ENCODE measurements at regions not wholly inside any gene's neighbourhood (a gene's known extent, or its start where the extent isn't known, plus 50 kb on each side); places are given as distances from the start of the nearest gene placed in this dataset.

DNA sequence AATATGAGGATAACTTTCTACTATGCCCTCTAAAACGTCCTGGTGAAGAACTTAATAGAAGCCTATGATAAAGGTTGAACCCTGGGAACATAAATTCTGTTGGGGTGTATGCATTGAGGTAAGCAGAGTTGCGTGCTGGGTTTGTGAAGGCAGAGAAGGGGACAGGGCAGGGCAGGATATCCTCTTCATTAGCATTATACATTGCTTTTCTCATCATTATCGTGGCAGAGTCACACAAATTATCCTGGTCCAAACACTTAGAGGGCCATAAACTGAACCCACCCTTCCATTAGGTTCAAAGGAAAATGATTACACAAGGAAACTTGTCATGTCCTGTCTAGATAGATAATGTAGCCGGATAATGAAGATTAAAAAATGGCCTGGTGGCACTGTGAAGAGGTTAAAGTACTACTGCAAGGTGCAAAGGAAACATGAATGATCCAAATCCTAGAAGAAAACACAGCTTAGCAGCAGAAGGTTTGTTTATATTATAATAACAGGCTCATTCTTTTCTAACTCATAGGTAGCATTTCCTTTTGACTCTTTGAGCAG lies 189.1 kb downstream of the SPCS3 start:
- no peak for DNase-seq

DNA sequence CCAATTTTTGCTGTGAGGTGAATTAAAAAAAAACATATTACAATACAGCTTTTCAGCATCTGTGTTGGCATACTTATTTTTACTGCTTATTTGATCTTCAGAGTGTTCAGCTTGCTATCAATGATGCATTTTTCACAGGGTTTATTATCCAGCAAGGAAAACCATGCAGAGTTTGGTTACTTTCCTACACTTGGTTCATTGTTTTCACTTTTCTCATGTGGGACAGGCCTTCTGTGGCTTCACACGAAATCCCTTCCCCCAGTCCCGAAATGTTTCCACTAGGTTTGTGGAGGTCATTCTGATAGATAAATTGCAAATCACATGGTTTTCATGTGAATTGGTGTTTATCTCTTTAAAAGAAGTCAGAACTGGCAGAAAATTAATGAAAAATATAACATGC lies 205.8 kb downstream of the SPCS3 start:
- DNase-seq: no peak

DNA sequence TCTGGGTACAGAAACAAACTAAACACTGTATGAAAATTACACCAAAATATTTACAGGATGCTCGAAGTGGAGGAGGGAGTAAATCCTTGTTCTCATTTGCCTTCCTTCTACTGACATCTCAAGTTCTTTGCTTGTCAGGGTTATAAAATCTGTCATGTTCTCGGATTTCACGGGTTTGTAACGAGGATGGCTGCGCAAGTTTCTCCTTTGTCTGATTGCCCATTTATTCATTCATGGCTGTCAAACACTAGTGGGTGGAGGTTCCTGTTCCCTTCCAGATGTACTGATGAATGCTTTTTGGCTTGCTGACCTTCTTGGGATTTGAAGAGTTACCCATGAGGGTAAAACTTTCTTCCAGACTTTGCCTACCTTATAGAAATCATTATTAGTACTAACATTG lies 206.9 kb downstream of the SPCS3 start:
- no peak for DNase-seq

DNA sequence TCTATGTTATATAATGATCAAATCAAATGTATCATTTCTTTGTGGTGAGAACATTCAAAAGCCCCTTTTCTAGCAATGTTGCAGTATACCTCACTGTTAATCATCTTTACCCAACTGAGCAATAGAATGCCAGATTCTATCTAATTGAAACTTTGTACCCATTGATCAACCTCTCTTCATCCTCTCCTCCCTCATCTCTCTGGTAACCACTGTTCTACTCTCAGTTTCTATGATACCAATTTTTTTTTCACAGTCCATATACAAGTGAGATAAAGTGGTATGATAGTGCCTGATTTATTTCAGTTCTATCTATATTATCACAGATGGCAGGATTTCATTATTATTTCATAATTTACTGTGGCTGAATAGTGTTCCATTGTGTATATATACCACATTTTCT lies 209.8 kb downstream of the SPCS3 start:
- no peak for DNase-seq

DNA sequence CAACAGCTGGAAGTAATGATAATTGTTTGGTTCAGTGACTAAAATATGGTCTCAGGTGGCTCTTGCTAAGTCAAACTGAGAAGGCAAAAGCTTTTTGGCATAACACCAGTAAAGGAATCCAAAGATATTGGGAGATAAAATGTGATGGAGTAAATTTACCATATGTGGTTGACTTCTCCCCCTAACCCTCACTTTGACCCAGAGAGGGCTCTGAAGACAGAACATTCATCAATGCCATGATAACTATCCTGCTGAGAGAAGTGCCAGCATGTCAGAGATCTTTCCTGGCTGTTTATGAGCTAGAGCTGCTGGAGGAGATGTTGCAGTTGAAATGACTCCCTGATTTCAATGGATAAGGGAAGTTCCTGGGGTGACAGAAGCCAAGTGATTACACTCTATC lies 213.4 kb downstream of the SPCS3 start:
- no peak for DNase-seq

DNA sequence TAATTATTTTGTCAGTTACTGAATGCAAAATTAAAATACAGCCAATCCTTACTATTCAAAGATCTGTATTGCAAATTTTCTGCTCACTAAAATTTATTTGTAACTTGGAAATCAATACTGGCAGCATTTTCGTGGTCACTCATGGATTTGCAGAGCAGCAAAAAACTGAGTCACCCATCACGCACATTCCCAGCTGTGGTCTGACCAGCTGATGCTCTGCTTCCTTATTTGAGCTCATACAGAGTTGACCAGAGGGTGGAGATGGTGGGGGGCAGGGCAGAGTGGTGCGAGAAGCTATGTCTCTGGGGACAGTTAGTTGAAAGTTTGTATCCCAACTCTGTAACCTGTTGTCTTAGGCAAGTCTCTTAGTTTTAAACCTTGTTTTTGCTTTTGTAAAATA lies 214.8 kb downstream of the SPCS3 start:
- no peak for DNase-seq

DNA sequence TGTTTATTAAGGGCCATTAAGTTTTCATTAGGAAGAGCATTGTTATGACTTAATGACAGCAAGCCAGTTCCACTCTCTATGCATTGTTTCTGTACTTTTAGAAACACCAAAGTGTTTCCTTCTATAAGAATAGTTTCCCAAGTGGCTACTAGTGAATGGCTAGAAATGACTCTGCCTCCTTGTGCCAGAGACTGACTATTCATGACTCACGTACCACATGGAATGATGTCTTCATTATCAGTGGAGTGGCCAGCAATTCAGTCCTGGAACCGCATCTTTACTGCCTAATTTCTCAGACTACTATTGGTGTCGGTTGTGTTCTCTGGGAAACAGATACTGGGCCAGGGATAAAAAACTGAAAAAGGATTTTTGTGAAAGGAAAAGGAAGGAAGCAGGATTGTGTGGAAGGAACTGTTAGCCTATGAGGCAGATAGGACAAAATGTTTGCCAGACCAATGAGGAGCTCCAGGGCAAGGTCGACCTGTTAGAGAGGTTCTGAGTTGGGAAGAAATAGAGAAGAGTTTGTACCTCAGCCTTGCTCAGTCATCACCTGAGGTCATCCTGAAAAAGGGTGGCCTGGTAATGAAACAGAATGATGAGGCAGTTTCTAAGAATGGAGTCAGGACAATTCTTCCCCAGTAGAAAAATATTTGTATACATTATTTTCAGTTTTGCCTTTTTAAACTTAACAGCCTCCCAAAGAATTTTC lies 218.6 kb downstream of the SPCS3 start:
- no peak for DNase-seq

DNA sequence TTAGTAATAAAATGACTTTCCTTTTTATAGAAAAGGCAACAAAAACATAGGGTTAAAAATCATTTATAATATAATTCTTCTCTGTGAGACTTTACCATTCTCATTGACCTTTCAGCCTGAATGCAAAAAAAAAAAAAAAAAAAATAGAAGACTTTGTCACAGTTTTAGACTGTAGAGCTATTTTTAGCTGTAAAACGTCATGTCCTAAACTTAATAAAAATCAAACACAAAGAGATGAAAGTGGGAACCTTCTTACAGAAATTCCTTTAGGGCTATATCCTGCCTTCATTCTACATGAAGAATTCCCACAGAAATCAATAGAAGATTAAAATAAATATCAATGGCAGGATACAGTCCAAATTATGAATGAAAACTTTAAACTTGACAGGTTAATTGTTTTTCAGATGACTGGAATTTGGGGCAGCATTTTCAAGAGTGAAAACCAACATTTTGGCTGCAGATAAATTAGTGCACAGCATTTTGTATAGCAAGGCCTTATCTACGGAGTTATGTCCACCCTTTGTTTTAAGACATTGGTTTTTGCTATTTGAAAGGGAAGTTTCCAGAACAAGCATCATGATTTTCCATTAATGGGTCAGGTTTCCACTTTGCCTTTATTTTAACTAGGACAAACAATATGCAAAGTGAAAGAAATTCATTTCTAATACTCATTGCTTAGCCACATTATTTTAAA lies 219.5 kb downstream of the SPCS3 start:
- DNase-seq: no peak

DNA sequence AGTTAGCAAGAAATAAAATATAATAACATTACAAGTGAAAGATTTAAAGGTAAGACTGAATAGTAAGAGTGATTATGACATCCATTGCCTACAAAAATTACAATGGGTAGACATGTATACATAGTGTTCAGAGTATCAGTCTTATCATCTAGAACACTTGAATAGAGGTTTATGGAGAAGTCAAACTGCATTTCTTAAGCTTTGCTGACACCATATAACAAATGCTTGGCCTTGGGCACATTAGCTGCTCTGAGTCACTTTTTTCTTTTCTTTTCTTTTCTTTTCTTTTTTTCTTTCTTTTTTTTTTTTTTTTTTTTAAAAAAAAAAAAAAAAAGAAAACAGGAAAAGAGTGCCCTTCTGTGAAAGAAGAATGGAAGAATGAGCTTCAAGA lies 220.0 kb downstream of the SPCS3 start:
- no peak for DNase-seq

DNA sequence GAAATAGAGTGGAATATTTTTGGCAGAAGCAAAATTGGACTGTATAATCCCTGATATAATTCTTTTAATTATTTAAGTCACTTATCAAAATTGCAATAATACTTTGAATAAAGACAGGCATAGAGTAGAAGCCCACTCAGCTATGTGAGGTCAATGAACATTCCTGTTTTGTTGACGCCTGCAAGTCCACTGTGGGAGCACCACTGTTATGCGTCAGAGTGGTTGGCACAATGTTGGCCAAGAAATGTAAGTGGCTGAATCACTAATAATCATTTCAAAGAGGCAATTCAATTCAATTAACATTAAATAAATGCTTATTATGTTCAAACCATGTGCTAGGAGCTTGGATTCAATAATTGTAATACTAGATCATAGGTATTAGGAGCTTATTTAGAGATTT lies 221.0 kb downstream of the SPCS3 start:
- no peak for DNase-seq

DNA sequence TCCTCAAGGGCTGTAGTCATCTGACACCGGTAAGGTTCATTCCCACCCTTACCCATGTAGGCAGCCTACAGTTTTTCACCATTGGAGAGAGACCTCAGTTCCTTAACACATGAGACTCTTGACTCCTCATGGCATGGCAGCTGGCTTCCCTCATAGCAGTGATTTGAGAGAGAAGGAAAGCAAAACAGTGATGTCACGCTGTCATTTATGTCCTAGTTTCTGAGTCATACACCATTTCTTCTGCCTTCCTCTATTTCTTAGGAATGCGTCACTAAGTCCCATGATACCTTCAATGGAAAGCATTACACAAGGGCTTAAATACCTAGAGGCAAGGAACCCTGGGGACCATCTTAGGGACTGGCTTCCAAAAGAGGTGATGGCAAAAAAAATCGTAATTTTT lies 226.1 kb downstream of the SPCS3 start:
- DNase-seq: no peak

DNA sequence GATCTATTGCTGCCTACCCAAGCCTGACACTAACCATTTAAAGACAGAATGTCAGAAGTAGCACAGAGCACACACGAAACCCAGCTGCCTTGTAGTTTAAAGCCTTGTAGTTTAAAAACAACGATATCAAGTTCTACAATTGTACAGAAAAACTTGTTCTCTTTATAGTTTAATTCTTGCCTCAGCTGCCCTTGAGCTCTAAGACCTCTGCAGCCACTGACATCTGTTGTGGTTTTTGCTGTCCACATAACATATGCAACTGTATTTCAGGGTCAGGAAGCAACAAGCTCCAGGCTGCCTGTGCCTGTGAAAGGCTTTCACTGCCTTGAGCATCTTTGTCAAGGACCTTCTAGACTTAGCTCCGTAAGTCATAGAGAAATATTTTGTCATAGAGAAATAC lies 227.2 kb downstream of the SPCS3 start:
- no peak for DNase-seq

DNA sequence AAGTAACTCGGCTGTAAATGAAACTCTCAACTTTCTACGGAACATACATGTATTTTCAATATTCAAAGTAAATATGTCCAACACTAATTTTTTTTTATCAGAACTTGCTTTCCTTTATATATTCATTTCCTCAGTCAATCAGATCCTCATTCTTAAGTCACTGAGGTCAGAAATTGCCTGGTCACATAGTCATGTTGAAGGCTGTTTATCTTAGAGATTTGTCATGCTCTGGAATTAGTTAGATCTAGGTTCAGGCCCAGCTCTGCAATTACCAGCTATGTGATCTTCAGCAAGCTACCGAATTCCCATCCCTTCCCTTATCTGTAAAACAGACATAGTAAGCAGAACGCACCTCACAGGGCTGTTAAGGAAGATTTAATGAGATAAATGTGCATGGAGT lies 228.8 kb downstream of the SPCS3 start:
- no peak for DNase-seq

DNA sequence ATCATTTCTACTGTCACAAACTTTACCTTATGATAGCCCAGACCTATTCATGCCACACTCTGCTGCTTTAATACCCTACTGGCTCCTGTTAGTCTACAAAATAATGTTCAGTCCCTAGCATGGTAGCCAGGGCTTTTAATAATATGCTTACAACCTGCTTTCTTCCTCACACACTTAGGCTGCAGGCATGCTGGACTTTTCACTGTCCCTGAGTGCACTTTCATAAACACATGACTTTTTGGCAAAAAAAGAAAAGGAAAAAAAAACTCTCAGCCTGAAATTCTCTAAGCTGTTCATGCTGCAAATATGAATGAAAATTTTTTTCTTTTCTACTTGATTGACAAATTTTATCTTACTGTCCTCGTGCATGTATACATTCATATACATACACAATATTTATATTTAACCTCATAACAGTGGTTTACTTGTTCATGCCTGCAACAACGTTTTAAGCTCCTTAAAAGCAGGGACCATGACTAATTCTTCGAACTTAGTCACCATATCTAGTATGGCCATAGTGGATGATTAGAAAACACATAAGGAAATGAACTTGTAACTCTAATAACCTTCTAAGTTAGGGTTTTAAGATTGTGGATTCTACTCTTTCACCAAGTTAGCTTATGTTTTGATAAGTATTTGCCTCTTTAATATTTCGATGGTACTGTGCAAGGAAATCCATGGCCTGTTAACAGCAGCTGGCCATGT lies 229.5 kb downstream of the SPCS3 start:
- no peak for DNase-seq

DNA sequence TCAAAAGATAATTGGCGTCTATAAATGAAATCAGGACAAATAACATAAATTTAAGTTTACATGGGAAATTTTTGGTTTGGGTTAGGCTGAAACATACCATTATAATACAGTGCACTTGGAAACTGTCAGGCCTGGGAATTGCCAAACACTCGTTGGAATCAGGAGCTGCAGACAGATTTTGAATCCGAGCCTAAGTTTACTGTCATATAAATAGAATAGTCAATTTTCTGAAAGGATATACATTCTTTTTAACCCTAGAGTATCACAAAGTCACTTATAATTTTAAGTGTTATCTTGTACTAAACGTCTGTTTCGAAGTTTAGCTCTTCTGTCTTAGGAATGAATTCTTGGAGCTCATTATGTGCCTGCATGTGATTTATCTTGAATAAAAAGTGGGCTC lies 234.1 kb downstream of the VEGFC start:
- DNase-seq: no peak

DNA sequence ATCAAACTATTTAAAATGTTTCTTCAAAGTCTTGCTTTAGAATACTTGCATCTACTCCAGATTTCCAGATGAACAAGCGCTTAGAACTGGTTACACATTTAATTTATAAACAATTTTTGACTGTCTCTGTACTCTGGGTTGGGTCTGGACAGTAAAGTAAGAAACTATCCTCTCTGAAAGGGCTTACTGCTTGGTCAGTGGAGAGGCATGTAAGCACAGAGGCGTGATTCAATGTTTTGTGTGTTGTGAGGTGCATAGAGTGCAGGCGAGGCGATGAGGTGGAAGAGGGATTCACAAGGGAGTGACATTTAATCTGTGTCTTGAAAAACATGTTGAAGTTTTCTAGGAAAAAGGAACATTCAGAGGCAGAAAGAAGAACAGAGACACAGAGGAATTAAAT lies 231.4 kb downstream of the VEGFC start:
- no peak for DNase-seq

DNA sequence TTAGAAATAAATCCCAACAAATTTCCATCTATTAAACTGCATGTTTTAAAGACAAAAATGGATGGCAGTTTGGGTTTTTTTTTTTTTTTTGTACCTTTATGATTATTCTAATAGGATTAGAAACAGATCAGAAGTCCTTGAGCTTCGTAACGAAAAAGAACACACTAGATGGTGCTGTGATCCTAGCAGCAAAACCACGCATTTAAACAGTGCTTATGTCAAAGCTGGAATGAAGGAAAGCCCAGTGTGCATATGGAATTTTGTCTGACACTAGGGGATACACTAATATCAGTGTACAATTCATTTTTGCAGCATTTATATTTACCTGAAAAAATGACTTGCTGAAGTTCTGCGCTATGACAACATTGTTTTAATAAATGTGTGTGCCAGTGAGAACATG lies 229.1 kb downstream of the VEGFC start:
- DNase-seq: no peak

DNA sequence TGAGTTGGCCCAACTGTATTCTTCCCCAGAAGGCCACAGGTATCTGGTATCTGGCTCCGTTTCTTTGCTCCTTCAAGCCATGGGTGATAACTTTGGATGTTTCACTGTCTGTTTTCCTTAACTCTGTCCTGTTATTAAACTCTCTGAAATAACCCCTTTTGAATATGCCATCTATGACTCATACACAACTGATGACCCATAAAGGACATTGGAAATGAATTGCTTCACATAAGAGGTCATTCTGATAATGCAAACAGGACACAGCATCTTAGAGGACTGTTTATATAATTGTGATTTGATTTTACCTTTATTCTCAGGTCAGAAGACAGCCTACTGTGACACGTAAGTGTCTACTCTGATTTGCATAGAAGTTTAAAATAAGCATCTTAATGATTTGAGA lies 227.7 kb downstream of the VEGFC start:
- no peak for DNase-seq

DNA sequence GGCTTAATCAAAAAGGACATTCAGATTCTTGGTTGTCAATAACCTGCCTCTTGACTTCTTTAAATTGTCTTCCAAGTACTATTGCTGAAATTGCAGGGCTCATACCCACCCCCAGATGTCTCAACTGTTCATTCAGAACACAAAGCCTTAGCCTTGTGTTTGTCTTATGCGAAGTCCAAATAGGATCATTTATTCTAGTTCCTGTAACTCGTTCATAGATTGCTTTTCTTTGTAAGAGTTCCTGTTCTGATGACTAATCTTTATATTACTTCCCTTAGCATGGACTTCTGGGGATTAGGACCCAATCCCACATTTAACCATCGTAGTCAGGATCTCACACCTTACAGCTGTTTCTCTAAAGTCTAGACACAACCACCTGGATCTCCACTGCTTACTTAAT lies 226.0 kb downstream of the VEGFC start:
- DNase-seq: no peak

DNA sequence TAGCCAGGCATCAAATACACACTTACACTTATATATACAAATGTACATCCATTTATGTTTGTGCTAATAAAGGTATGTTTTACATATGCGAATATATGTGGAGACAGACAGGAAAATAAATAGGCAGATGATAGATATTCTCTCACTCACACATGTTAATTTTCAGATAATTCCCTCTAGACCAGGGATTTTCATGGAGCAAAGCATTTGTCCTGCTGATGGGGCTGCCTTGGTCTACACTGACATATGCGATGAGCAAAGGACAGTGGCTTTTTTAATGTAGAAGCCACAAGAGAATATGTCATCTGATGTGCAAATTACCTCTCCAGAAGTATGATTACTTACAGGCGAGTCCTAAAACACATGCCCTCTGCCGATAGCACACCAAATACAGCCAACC lies 224.5 kb downstream of the VEGFC start:
- no peak for DNase-seq

DNA sequence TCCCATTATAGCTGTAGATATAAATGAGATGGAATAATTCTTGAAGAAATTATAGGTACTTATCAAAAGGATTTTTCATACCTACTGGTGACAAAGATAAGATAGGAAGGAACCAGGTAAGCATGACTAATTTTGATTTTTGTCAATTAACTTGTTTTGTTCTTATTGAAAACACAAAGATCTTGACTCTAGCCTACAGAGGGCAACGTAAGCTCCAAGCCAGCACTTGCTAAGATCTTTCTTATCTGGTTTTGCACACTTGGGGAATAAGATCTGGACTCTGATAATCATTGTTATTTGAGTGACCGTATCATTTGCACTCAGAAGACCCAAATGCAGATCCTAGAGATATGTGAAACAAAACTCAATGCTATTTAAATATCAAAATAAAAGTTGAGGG lies 223.4 kb downstream of the VEGFC start:
- no peak for DNase-seq

DNA sequence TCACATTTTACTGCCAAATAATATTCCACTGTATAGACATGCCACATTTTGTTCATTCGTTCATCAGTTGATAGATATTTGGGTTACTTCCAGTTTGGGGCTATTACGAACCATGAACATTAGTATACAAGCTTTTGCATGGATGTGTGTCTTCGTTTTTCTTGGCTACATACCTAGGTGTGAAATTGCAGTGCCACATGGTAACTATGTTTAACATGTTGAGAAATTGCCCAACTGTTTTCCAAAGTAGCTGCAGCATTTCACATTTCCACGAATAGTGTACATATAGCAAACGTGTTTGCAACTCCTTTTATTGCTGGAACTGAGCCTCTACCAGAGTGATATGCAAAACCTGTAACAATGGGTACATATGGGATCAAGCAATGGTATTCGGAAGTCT lies 221.5 kb downstream of the VEGFC start:
- no peak for DNase-seq

DNA sequence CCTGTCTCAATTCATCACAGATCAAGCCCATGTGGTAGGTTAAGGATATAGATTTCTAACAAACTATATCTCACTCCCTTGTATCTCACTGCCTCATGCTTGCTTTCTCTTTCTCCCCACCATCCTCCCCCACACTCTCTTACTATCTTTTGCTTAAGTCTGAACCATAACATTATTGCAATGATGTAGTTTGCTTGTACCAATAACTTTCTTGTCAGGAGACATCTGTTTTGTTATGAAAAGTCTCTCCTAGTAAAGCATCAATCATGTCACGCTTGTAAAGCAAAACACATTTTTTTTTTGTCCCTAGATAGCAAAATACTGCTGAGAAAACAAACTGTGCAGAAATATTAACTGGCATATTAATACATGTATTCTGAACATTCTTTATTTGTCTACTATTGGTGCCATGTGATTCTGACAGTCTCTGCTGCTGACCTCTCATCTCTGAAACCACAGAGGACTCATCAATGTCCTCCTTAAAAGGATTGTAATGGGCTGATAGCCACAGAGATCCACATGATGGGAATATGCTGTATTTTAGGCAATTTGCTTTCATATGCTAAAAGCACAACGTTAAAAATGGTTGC lies 217.5 kb downstream of the VEGFC start:
- DNase-seq: no peak

DNA sequence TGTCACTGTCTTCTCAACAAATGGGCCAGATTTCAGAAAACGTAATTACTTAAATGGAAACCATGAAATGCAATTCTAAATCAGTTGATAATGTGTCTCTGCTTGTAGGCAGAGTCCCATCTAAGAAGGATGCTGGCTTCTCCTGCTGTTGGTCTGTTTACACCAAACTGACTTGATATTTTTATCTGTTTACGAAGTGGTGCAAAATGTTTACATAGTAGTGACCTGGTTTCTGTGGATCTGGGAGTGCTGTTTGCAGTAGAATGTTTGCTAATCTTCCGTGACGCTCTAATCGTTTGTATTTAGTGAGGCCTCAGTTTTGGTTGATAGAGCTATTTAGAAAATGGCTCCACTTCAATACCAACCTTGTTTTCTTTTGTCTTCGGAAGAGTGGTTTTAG lies 213.5 kb downstream of the VEGFC start:
- no peak for DNase-seq
